ENCODE measurements at regions not wholly inside any gene's neighbourhood (a gene's known extent, or its start where the extent isn't known, plus 50 kb on each side); places are given as distances from the start of the nearest gene placed in this dataset.

DNA sequence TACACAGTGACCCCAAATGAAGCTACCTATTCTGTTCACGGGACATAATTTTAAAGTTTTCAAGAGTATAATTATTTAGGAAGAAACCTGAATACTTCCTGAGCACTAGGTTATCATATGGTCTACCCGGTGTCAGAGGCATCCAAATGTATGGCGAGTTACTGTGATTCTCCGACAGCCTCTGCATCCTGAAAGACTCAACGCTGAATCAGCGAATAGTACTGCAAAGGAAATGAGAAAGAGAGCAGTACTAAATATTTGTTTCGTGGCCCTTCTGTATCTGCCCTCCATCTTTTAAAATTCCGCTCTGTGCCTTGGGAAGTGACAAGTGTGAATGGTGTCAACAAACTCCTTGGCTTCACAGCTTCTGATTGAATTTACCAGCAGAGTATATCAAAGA lies 358.0 kb upstream of the ZEB2 start:
- TF ChIP-seq, protein P1, sequence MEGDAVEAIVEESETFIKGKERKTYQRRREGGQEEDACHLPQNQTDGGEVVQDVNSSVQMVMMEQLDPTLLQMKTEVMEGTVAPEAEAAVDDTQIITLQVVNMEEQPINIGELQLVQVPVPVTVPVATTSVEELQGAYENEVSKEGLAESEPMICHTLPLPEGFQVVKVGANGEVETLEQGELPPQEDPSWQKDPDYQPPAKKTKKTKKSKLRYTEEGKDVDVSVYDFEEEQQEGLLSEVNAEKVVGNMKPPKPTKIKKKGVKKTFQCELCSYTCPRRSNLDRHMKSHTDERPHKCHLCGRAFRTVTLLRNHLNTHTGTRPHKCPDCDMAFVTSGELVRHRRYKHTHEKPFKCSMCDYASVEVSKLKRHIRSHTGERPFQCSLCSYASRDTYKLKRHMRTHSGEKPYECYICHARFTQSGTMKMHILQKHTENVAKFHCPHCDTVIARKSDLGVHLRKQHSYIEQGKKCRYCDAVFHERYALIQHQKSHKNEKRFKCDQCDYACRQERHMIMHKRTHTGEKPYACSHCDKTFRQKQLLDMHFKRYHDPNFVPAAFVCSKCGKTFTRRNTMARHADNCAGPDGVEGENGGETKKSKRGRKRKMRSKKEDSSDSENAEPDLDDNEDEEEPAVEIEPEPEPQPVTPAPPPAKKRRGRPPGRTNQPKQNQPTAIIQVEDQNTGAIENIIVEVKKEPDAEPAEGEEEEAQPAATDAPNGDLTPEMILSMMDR (IDR thresholded peaks at IDR 0.05): no peak
- no peak for TF ChIP-seq POLR2A (IDR thresholded peaks at IDR 0.05)
